HFF-Myc (cell line): ENCODE measurements at regions not wholly inside any gene's neighbourhood (a gene's known extent, or its start where the extent isn't known, plus 50 kb on each side); places are given as distances from the start of the nearest gene placed in this dataset.

Experiments
- DNase-seq: peaks from one replicate; pipeline ENCODE4 v3.0.0-alpha.2; 2011; ENCODE audit warnings: low read depth; ENCODE audit errors: extremely low read depth
- H3K4me3 ChIP-seq: replicated peaks from 2 replicates; pipeline ENCODE4 v1.5.1; 2011; ENCODE audit warnings: low read depth, mild to moderate bottlenecking, control low read depth, low read length
- CTCF ChIP-seq: IDR thresholded peaks from 2 replicates; pipeline ENCODE4 v1.5.1; 2012; ENCODE audit warnings: mild to moderate bottlenecking, low read depth, low read length, control low read depth; ENCODE audit errors: missing control alignments

DNA sequence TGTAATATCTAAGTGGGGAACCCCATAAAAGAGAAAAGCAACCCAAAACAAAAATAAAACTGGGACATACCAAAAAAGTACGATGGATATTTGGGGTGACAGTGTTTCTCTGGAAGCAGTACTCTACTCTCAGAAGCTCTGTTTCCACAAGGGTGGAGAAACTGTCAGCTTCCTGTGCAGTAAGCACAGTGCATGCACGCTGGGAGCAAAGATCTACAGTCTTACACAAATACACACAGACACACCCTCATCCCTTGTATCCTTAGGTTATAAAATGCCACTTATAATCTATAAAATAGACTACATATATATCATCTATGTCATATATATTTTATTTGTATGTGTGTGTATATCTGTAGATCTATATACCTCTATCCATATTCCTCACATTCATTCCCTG is 225.8 kb upstream of the SOX5 start:
- H3K4me3 ChIP-seq: no peak overlapping the region
- no peak for TF ChIP-seq CTCF
- no peak for DNase-seq

GRCh38 chr12:24173067-24173466 is 223.6 kb upstream of the SOX5 start:
- H3K4me3 ChIP-seq: no peak overlapping the region
- DNase-seq: no peak
- TF ChIP-seq CTCF: no peak

DNA sequence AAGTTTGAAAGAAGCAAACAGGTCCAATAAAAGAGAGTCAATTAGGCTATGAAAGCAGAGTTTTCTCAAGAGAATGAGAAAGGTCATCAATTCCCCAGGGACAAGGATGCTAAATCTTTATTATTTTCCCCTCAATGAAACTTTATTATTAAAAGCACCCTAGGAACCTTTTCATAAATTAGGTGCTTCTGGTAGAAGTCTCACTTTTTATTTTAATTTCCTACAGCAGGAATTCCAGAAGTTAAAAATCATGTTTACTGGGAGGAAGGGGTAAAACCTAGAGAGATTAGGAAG is 223.2 kb upstream of the SOX5 start:
- H3K4me3 ChIP-seq: no peak overlapping the region
- no peak for DNase-seq
- no peak for TF ChIP-seq CTCF

DNA sequence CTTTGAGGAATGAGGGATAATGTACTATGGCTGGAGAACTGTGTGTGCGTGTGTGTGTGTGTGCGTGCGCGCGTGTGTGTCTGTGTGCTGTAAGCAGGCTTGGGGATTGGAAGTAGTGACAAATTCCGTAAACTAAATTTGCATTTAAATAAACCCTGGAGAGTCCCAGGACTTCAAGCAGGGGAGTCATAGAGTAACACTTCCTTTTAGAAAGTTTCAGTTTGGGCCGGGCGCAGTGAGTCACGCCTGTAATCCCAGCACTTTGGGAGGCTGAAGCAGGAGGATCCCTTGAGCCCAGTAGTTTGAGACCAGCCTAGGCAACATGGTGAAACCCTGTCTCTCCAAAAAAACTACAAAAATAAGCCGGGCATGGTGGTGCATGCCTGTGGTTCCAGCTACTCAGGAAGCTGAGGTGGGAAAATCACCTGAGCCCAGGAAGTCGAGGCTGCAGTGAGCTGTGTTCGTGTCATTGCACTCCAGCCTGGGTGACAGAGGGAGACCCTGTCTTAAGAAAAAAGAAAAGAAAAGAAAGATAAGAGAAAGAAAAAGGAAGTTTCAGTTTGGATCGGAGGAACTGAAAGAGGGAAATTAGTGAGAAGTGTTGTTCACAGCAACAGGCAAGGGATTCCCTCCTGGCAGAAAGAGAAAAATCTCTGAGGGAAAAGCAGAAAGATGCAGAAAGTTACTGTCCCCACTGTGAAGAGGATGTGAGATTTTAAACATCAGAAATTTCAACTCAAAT is 222.7 kb upstream of the SOX5 start:
- H3K4me3 ChIP-seq: no peak overlapping the region
- no peak for TF ChIP-seq CTCF
- DNase-seq: no peak

DNA sequence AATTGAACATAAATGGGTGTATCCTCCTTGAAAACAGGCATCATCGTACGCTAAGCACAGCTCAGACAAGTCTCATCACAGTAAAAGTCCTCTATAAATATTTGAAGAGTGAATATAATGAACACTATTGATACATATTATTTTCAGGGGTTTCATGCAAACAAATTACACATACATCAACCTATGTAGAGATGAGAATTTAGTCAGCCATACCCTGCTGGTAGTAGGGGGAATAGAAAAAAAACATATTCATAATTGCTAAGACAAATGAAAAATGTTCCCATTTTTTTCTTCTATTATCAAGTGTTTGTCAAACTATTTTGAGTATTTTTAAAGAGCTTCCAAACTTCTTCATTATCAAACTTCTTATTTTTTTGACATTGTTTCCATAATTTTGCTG is 205.6 kb upstream of the SOX5 start:
- H3K4me3 ChIP-seq: no peak overlapping the region
- no peak for TF ChIP-seq CTCF
- DNase-seq: no peak

DNA sequence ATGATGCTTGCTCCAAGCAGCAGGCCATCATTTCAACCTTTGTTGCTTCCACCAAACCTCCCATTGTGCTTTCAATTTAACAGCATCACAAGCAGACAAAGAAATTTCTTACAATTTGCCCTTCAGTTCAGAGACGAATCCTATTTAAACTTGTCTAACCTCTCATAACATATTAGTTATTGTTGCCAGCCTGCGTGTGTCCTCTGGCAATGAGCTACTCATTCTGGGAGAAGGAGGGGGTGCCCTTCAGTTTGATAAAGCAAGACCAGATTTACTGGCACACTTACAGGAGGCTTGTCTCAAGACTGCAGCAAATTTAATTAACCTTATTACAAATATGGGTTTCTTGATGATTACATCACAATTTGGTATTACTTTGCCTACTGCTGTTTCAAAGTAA is 203.6 kb upstream of the SOX5 start:
- no peak for DNase-seq
- TF ChIP-seq CTCF: no peak
- no peak overlapping the region for H3K4me3 ChIP-seq

DNA sequence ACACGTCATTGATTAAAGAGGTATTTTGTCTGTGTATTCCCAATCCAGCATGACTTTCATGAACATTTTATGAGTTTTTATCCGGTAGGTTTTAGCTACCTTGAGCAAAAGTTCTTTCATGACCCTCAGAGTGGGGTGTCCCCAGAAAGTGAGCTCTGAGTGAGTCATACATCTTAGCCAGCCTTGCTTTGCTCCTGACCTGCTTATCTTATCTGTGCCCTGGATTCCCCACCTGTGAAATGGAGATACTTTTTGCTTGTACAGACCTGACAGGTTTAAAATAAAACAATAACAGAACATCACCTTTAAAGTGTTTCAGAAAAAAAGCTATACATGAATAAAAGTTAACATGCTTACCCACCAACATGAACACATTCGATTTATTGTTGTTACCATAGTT is 202.8 kb upstream of the SOX5 start:
- DNase-seq: no peak
- no peak for TF ChIP-seq CTCF
- no peak overlapping the region for H3K4me3 ChIP-seq
